ENCODE measurements at regions not wholly inside any gene's neighbourhood (a gene's known extent, or its start where the extent isn't known, plus 50 kb on each side); places are given as distances from the start of the nearest gene placed in this dataset.

DNA sequence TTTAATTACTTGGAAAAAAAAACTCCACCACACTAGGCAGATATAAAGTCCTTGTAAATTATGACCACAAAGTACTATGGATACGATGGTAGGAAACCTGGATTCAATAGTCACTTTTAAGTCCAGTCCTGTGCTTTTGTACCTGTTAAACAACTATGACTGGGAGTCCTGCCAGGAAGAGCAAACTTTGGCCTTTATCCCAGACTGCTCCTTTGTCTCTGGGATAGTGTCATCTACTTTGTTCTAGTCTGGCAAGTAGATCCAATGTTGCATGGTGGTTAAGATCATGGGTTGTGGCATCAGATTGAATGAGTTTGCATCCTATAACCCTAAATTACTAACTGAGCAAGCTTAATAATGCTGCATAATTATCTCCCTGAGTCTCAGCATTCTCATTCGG, 175.3 kb upstream of the FGF13 start:
- no peaks in the 10 kb centered on the region for H3K36me3 ChIP-seq (ENCODE audit: control insufficient read depth in 2 of 4, insufficient read depth in 4 of 4, low read length in 3 of 4)
- no peak overlapping the region for H3K9ac ChIP-seq (replicated peaks in 1 of 4; ENCODE audit: extremely low read depth in 1 of 4, low read depth in 3 of 4, low read length in 3 of 4)
- H4K91ac ChIP-seq (replicated peaks; ENCODE audit: insufficient read length, low read length), result no peak overlapping the region
- no peak overlapping the region for H2BK15ac ChIP-seq (ENCODE audit: low read length)
- no peak overlapping the region for H2AK5ac ChIP-seq (ENCODE audit: low read depth, low read length)
- H4K5ac ChIP-seq (ENCODE audit: insufficient read length, low read depth, low read length), result no peak overlapping the region
- POLR2A ChIA-PET (ENCODE audit: partially characterized antibody), result no interaction called here
- no peaks in the 10 kb centered on the region for H3K27me3 ChIP-seq (replicated peaks in 1 of 4; ENCODE audit: control insufficient read depth in 3 of 4, extremely low read depth in 1 of 4, insufficient read depth in 3 of 4, low read length in 3 of 4)
- no peaks in the 10 kb centered on the region for H3K79me2 ChIP-seq (ENCODE audit: control insufficient read depth in 1 of 2, insufficient read depth in 2 of 2, low read length in 2 of 2)
- no peak overlapping the region for H2BK20ac ChIP-seq (ENCODE audit: low read length)
- H3K14ac ChIP-seq (ENCODE audit: insufficient read length), result no peak overlapping the region
- no peak overlapping the region for H2BK5ac ChIP-seq (ENCODE audit: low read depth, low read length)
- H3K56ac ChIP-seq (replicated peaks; ENCODE audit: insufficient read length, low read depth, low read length), result no peak overlapping the region
- TF ChIP-seq ZNF274 (IDR thresholded peaks at IDR 0.05; ENCODE audit: borderline replicate concordance, extremely low read depth, low read length), result no peak
- TF ChIP-seq JUND (IDR thresholded peaks at IDR 0.05; ENCODE audit: low read length), result no peak
- TF ChIP-seq KDM5A (IDR thresholded peaks at IDR 0.05; ENCODE audit: low read length), result no peak
- TF ChIP-seq BCL11A (IDR thresholded peaks at IDR 0.05; ENCODE audit: low read depth in 2 of 2, low read length in 2 of 2), result no peak
- no peak for TF ChIP-seq GABPA (IDR thresholded peaks at IDR 0.05; ENCODE audit: borderline replicate concordance, insufficient read depth, low read length)
- TF ChIP-seq BRCA1 (IDR thresholded peaks at IDR 0.05; ENCODE audit: low read depth, low read length), result no peak
- TF ChIP-seq JUN (IDR thresholded peaks at IDR 0.05; ENCODE audit: low read depth, low read length), result no peak
- no peak for TF ChIP-seq EZH2 (IDR thresholded peaks at IDR 0.05; ENCODE audit: low read depth, low read length, severe bottlenecking)
- no peak for TF ChIP-seq PHF8 (conservative IDR thresholded peaks at IDR 0.05; ENCODE audit: low read depth, low read length)
- no peak for TF ChIP-seq POU5F1 (IDR thresholded peaks at IDR 0.05; ENCODE audit: low read depth, low read length)
- no peak for TF ChIP-seq SP1 (IDR thresholded peaks at IDR 0.05; ENCODE audit: low read depth, low read length)
- no peak for TF ChIP-seq RXRA (IDR thresholded peaks at IDR 0.05; ENCODE audit: insufficient read depth, low read depth, low read length)
- TF ChIP-seq SIRT6 (IDR thresholded peaks at IDR 0.05; ENCODE audit: low read length), result no peak
- TF ChIP-seq FOSL1 (IDR thresholded peaks at IDR 0.05; ENCODE audit: insufficient read depth, low read depth, low read length), result no peak
- TF ChIP-seq SUZ12 (IDR thresholded peaks at IDR 0.05; ENCODE audit: low read length), result no peak
- TF ChIP-seq, protein P1, sequence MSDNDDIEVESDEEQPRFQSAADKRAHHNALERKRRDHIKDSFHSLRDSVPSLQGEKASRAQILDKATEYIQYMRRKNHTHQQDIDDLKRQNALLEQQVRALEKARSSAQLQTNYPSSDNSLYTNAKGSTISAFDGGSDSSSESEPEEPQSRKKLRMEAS (IDR thresholded peaks at IDR 0.05), result no peak
- TF ChIP-seq TBP (IDR thresholded peaks at IDR 0.05; ENCODE audit: low read depth, low read length), result no peak
- H3K27ac ChIP-seq (ENCODE audit: low read depth, low read length), result no peak overlapping the region
- no peak overlapping the region for H3K4me2 ChIP-seq (ENCODE audit: insufficient read depth in 1 of 2, low read depth in 2 of 2, low read length in 2 of 2)
- no peaks in the 10 kb centered on the region for H3K79me1 ChIP-seq (ENCODE audit: low read depth, low read length)
- H4K20me1 ChIP-seq (replicated peaks in 1 of 2; ENCODE audit: control insufficient read depth in 1 of 2, insufficient read depth in 2 of 2, low read length in 2 of 2), result no peaks in the 10 kb centered on the region
- H2BK120ac ChIP-seq (replicated peaks; ENCODE audit: low read depth, low read length), result no peak overlapping the region
- H3K9me3 ChIP-seq (ENCODE audit: insufficient read depth in 2 of 2, low read depth in 1 of 2, low read length in 1 of 2), result no peaks in the 10 kb centered on the region
- H3K4me1 ChIP-seq (replicated peaks in 1 of 4; ENCODE audit: control insufficient read depth in 3 of 4, insufficient read depth in 4 of 4, low read length in 3 of 4), result no peaks in the 10 kb centered on the region
- no peak overlapping the region for H3K23ac ChIP-seq (ENCODE audit: insufficient read length)
- H2AFZ ChIP-seq (ENCODE audit: low read length), result no peak overlapping the region
- no peaks in the 10 kb centered on the region for H3K23me2 ChIP-seq (ENCODE audit: low read depth, low read length)
- WGBS, 2 experiments (ENCODE audit: extremely low coverage in 1 of 2, insufficient coverage in 1 of 2, insufficient read length in 1 of 2, insufficient replicate concordance in 2 of 2, low coverage in 1 of 2, low lambda C conversion rate in 2 of 2, missing lambda C conversion rate in 1 of 2), result 95% methylated on average over 2 of the region's 2 CpGs; no CpG with 5 or more reads in 1 of the 2 experiments
- FAIRE-seq, result no peak
- H3K4ac ChIP-seq (replicated peaks; ENCODE audit: insufficient read length, low read depth, low read length), result no peak overlapping the region
- no peak overlapping the region for H4K8ac ChIP-seq (ENCODE audit: extremely low read depth, insufficient read depth, low read length)
- no peak for DNase-seq (ENCODE audit: low read depth in 1 of 2, low spot score in 2 of 2)
- CTCF ChIA-PET (ENCODE audit: partially characterized antibody), result no interaction called here
- no peak overlapping the region for H3K4me3 ChIP-seq (ENCODE audit: extremely low read depth in 1 of 4, insufficient read depth in 2 of 4, low read depth in 3 of 4, low read length in 4 of 4)
- no peak overlapping the region for H2BK12ac ChIP-seq (ENCODE audit: low read depth, low read length)
- no peak overlapping the region for H3K18ac ChIP-seq (ENCODE audit: extremely low read depth, low read length)
